DND-41 (cell line): ENCODE measurements at regions not wholly inside any gene's neighbourhood (a gene's known extent, or its start where the extent isn't known, plus 50 kb on each side); places are given as distances from the start of the nearest gene placed in this dataset.

Experiments
- EZH2 ChIP-seq: IDR thresholded peaks from 3 replicates; pipeline ENCODE4 v1.6.1; 2012; ENCODE audit warnings: borderline replicate concordance, low read depth, mild to moderate bottlenecking, moderate library complexity, low read length, inconsistent platforms; ENCODE audit not compliant: severe bottlenecking
- TF ChIP-seq, protein P1 (sequence below): IDR thresholded peaks from 2 replicates; pipeline ENCODE4 v1.5.1; 2012; ENCODE audit warnings: borderline replicate concordance, low read length, moderate library complexity, mild to moderate bottlenecking; ENCODE audit not compliant: poor library complexity, severe bottlenecking; ENCODE audit errors: extremely low read depth

DNA sequence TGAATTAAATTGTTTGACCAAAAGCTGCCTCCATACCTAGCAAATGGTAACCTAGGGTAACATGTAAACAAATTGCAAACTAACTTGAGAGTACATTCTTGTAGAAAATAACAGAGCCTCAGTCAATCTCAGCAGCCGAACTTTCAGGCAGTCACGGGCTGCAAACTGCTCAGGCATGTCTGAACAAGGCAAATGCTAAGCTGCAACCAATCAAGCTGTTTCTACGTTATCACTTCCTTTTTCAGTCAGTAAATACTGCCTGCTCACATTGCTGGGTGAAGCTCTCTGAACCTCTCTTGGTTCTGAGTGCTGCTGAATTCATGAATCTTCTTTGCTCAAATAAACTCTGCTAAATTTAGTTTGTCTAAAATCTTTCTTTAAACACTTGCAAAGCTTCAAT lies 1212.4 kb downstream of the SORCS1 start:
- TF ChIP-seq EZH2: no peak
- TF ChIP-seq, protein P1, sequence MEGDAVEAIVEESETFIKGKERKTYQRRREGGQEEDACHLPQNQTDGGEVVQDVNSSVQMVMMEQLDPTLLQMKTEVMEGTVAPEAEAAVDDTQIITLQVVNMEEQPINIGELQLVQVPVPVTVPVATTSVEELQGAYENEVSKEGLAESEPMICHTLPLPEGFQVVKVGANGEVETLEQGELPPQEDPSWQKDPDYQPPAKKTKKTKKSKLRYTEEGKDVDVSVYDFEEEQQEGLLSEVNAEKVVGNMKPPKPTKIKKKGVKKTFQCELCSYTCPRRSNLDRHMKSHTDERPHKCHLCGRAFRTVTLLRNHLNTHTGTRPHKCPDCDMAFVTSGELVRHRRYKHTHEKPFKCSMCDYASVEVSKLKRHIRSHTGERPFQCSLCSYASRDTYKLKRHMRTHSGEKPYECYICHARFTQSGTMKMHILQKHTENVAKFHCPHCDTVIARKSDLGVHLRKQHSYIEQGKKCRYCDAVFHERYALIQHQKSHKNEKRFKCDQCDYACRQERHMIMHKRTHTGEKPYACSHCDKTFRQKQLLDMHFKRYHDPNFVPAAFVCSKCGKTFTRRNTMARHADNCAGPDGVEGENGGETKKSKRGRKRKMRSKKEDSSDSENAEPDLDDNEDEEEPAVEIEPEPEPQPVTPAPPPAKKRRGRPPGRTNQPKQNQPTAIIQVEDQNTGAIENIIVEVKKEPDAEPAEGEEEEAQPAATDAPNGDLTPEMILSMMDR: no peak
